SK-N-MC (cell line): ENCODE measurements at regions not wholly inside any gene's neighbourhood (a gene's known extent, or its start where the extent isn't known, plus 50 kb on each side); places are given as distances from the start of the nearest gene placed in this dataset.

ENCODE experiments used
- DNase-seq: peaks from one replicate; pipeline ENCODE4 v3.0.0-alpha.2; 2011; ENCODE audit warnings: low read depth, low spot score
- H3K27ac ChIP-seq: fragments of 200-600 bp; sonication (generic); 2 replicates; pipeline ENCODE4 v1.5.1; 2016; ENCODE audit warnings: mixed run types
- H3K36me3 ChIP-seq: fragments of 200-600 bp; sonication (generic); 2 replicates; pipeline ENCODE4 v1.6.1; 2017; ENCODE audit warnings: antibody characterized with exemption, low read length, mixed read lengths; ENCODE audit not compliant: insufficient read depth
- H3K4me3 ChIP-seq: fragments of 200-600 bp; sonication (generic); 2 replicates; pipeline ENCODE4 v1.5.1; 2016
- H3K9ac ChIP-seq: fragments of 200-600 bp; sonication (generic); 2 replicates; pipeline ENCODE4 v1.8.0; 2017; ENCODE audit warnings: mixed run types, mixed read lengths; ENCODE audit not compliant: insufficient read length
- H3K9me3 ChIP-seq: fragments of 200-600 bp; sonication (generic); 2 replicates; pipeline ENCODE4 v1.6.1; 2017; ENCODE audit warnings: low read depth, mild to moderate bottlenecking, antibody characterized with exemption, low read length, moderate library complexity, mixed read lengths
- EZH2 ChIP-seq: fragments of 200-600 bp; sonication (generic); IDR thresholded peaks from one replicate; pipeline ENCODE4 v1.6.1; 2017; ENCODE audit warnings: antibody characterized with exemption
- FOXP2 ChIP-seq: optimal IDR thresholded peaks from 2 replicates; pipeline ENCODE3; 2011; ENCODE audit warnings: mild to moderate bottlenecking, moderate library complexity; ENCODE audit not compliant: insufficient read depth; ENCODE audit errors: extremely low read length, control extremely low read depth
- POLR2AphosphoS5 ChIP-seq: IDR thresholded peaks from 2 replicates; pipeline ENCODE4 v1.6.1; 2012; ENCODE audit warnings: mild to moderate bottlenecking, low read depth, low read length, borderline replicate concordance

- TF ChIP-seq EZH2: no peak
- TF ChIP-seq FOXP2: no peak
- no peak for TF ChIP-seq POLR2AphosphoS5
- Histone ChIP-seq H3K27ac (no peak overlapping the region), H3K9ac (no peak overlapping the region), H3K4me3 (no peak overlapping the region), H3K36me3 (no peaks in the 10 kb centered on the region), H3K9me3 (no peaks in the 10 kb centered on the region)
- no peak for DNase-seq
These were observed 261.7 kb upstream of the SLC39A10 start for GRCh38 chr2:195395362-195395761.

- Histone ChIP-seq H3K9ac (no peak overlapping the region), H3K4me3 (no peak overlapping the region), H3K9me3 (no peaks in the 10 kb centered on the region), H3K27ac (no peak overlapping the region), H3K36me3 (no peaks in the 10 kb centered on the region)
- TF ChIP-seq POLR2AphosphoS5: no peak
- TF ChIP-seq FOXP2: no peak
- no peak for TF ChIP-seq EZH2
- DNase-seq: no peak
These were observed 264.3 kb upstream of the SLC39A10 start for GRCh38 chr2:195392446-195393336.

- Histone ChIP-seq H3K4me3 (no peak overlapping the region), H3K9me3 (no peaks in the 10 kb centered on the region), H3K27ac (no peak overlapping the region), H3K36me3 (no peaks in the 10 kb centered on the region), H3K9ac (no peak overlapping the region)
- no peak for TF ChIP-seq FOXP2
- no peak for TF ChIP-seq EZH2
- no peak for TF ChIP-seq POLR2AphosphoS5
- no peak for DNase-seq
These were observed 266.2 kb upstream of the SLC39A10 start for GRCh38 chr2:195390686-195391321.

GRCh38 chr2:195388028-195388427 lies 269.0 kb upstream of the SLC39A10 start:
- H3K27ac ChIP-seq: no peak overlapping the region
- no peak overlapping the region for H3K9ac ChIP-seq
- DNase-seq: no peak

GRCh38 chr2:195382186-195382585 lies 274.8 kb upstream of the SLC39A10 start:
- H3K4me3 ChIP-seq: no peak overlapping the region
- no peaks in the 10 kb centered on the region for H3K36me3 ChIP-seq
- no peak overlapping the region for H3K9ac ChIP-seq
- no peaks in the 10 kb centered on the region for H3K9me3 ChIP-seq
- TF ChIP-seq POLR2AphosphoS5 (no peak), EZH2 (no peak), FOXP2 (no peak)
- H3K27ac ChIP-seq: no peak overlapping the region
- no peak for DNase-seq

More at GRCh38 chr2:195388028-195388427, 269.0 kb upstream of the SLC39A10 start:
- no peaks in the 10 kb centered on the region for H3K36me3 ChIP-seq
- TF ChIP-seq FOXP2 (no peak), EZH2 (no peak), POLR2AphosphoS5 (no peak)
- no peak overlapping the region for H3K4me3 ChIP-seq
- no peaks in the 10 kb centered on the region for H3K9me3 ChIP-seq

GRCh38 chr2:195370167-195370943 lies 286.7 kb upstream of the SLC39A10 start:
- Histone ChIP-seq H3K27ac (no peak overlapping the region), H3K4me3 (no peak overlapping the region), H3K36me3 (no peaks in the 10 kb centered on the region), H3K9ac (no peak overlapping the region), H3K9me3 (no peaks in the 10 kb centered on the region)
- TF ChIP-seq EZH2 (no peak), FOXP2 (no peak), POLR2AphosphoS5 (no peak)
- no peak for DNase-seq

GRCh38 chr2:195369218-195369587 lies 287.8 kb upstream of the SLC39A10 start:
- Histone ChIP-seq H3K36me3 (no peaks in the 10 kb centered on the region), H3K9me3 (no peaks in the 10 kb centered on the region), H3K4me3 (no peak overlapping the region; the same call in 1 of the 2 replicates), H3K9ac (no peak overlapping the region), H3K27ac (no peak overlapping the region)
- TF ChIP-seq FOXP2: no peak
- TF ChIP-seq EZH2: no peak
- no peak for TF ChIP-seq POLR2AphosphoS5
- DNase-seq: no peak
